ENCODE measurements at regions not wholly inside any gene's neighbourhood (a gene's known extent, or its start where the extent isn't known, plus 50 kb on each side); places are given as distances from the start of the nearest gene placed in this dataset.
"Not testable (repeated sequence)": the region's sequence is repeated elsewhere in the genome, so short reads cannot be mapped to it uniquely, and the experiment has no call there.

GRCh38 chrX:19245711-19246269, 97.9 kb upstream of the PDHA1 start:
- Mint-ChIP-seq H3K36me3 (peaks cover 2% of the 10 kb centered on the region), H3K4me1 (ENCODE audit: low read depth) (no peaks in the 10 kb centered on the region), H3K4me3 (no peak overlapping the region), H3K9me3 (peaks cover 7% of the 10 kb centered on the region), H3K27ac (no peak overlapping the region), H3K27me3 (peaks cover 2% of the 10 kb centered on the region)
- ChIA-PET POLR2A (no interaction called here), CTCF (no interaction called here)
- intact Hi-C loops (cut with micrococcal nuclease), result no loop called here
- no peak for DNase-seq

GRCh38 chrX:19256986-19257385, 86.7 kb upstream of the PDHA1 start:
- Mint-ChIP-seq H3K36me3 (no peaks in the 10 kb centered on the region), H3K4me3 (no peak overlapping the region), H3K27ac (no peak overlapping the region), H3K9me3 (no peaks in the 10 kb centered on the region), H3K27me3 (peaks cover 3% of the 10 kb centered on the region), H3K4me1 (ENCODE audit: low read depth) (no peaks in the 10 kb centered on the region)
- intact Hi-C loops (cut with micrococcal nuclease), result no loop called here
- POLR2A ChIA-PET, result no interaction called here
- DNase-seq, result no peak
- CTCF ChIA-PET, result no interaction called here

- intact Hi-C loops (cut with micrococcal nuclease); H3K27ac Mint-ChIP-seq; DNase-seq; H3K4me3 Mint-ChIP-seq; CTCF ChIA-PET; H3K9me3 Mint-ChIP-seq; POLR2A ChIA-PET; H3K36me3 Mint-ChIP-seq; H3K4me1 Mint-ChIP-seq (ENCODE audit: low read depth); H3K27me3 Mint-ChIP-seq: not testable (repeated sequence)
These were observed 82.7 kb upstream of the PDHA1 start for GRCh38 chrX:19261026-19261425.

- CTCF ChIA-PET, result no interaction called here
- Mint-ChIP-seq H3K9me3 (no peaks in the 10 kb centered on the region), H3K4me1 (ENCODE audit: low read depth) (no peaks in the 10 kb centered on the region), H3K27me3 (peaks cover 1% of the 10 kb centered on the region), H3K4me3 (no peak overlapping the region), H3K27ac (no peak overlapping the region), H3K36me3 (no peaks in the 10 kb centered on the region)
- DNase-seq, result no peak
- intact Hi-C loops (cut with micrococcal nuclease), result no loop called here
- POLR2A ChIA-PET, result no interaction called here
These were observed 73.0 kb upstream of the PDHA1 start for GRCh38 chrX:19270727-19271126.

- no peaks in the 10 kb centered on the region for H3K27me3 Mint-ChIP-seq
- no peak overlapping the region for H3K4me3 Mint-ChIP-seq
- no peaks in the 10 kb centered on the region for H3K36me3 Mint-ChIP-seq
- H3K27ac Mint-ChIP-seq, result no peak overlapping the region
- POLR2A ChIA-PET, result no interaction called here
- H3K9me3 Mint-ChIP-seq, result no peaks in the 10 kb centered on the region
- CTCF ChIA-PET, result no interaction called here
- DNase-seq, result no peak
- no peaks in the 10 kb centered on the region for H3K4me1 Mint-ChIP-seq (ENCODE audit: low read depth)
- intact Hi-C loops (cut with micrococcal nuclease), result no loop called here
These were observed 71.3 kb upstream of the PDHA1 start for GRCh38 chrX:19272452-19272851.

GRCh38 chrX:19280636-19281035, 63.1 kb upstream of the PDHA1 start:
- no peak for DNase-seq
- intact Hi-C loops (cut with micrococcal nuclease), result no loop called here
- H3K27me3 Mint-ChIP-seq, result peaks cover 2% of the 10 kb centered on the region
- H3K36me3 Mint-ChIP-seq, result no peaks in the 10 kb centered on the region
- H3K4me1 Mint-ChIP-seq (ENCODE audit: low read depth), result no peaks in the 10 kb centered on the region
- POLR2A ChIA-PET, result no interaction called here
- H3K27ac Mint-ChIP-seq, result no peak overlapping the region
- no peaks in the 10 kb centered on the region for H3K9me3 Mint-ChIP-seq
- no peak overlapping the region for H3K4me3 Mint-ChIP-seq
- CTCF ChIA-PET, result no interaction called here

GRCh38 chrX:19281256-19281655, 62.5 kb upstream of the PDHA1 start:
- Mint-ChIP-seq H3K4me3 (no peak overlapping the region), H3K9me3 (no peaks in the 10 kb centered on the region), H3K27ac (no peak overlapping the region), H3K27me3 (peaks cover 3% of the 10 kb centered on the region), H3K36me3 (no peaks in the 10 kb centered on the region), H3K4me1 (ENCODE audit: low read depth) (no peaks in the 10 kb centered on the region)
- intact Hi-C loops (cut with micrococcal nuclease), result no loop called here
- CTCF ChIA-PET, result no interaction called here
- POLR2A ChIA-PET, result no interaction called here
- no peak for DNase-seq

GRCh38 chrX:19283597-19284339, 60.0 kb upstream of the PDHA1 start:
- CTCF ChIA-PET, result no interaction called here

GRCh38 chrX:19285857-19286256, 57.9 kb upstream of the PDHA1 start:
- Mint-ChIP-seq H3K4me3 (no peak overlapping the region), H3K4me1 (ENCODE audit: low read depth) (no peaks in the 10 kb centered on the region), H3K9me3 (no peaks in the 10 kb centered on the region), H3K36me3 (no peaks in the 10 kb centered on the region), H3K27ac (no peak overlapping the region), H3K27me3 (peaks cover 6% of the 10 kb centered on the region)
- intact Hi-C loops (cut with micrococcal nuclease), result no loop called here
- CTCF ChIA-PET, result no interaction called here
- POLR2A ChIA-PET, result no interaction called here
- DNase-seq, result no peak

More at GRCh38 chrX:19283597-19284339, 60.0 kb upstream of the PDHA1 start:
- POLR2A ChIA-PET, result no interaction called here
- Mint-ChIP-seq H3K9me3 (no peaks in the 10 kb centered on the region), H3K4me3 (no peak overlapping the region), H3K27me3 (peaks cover 6% of the 10 kb centered on the region), H3K27ac (no peak overlapping the region), H3K36me3 (no peaks in the 10 kb centered on the region), H3K4me1 (ENCODE audit: low read depth) (no peaks in the 10 kb centered on the region)
- intact Hi-C loops (cut with micrococcal nuclease), result no loop called here
- DNase-seq, result no peak

GRCh38 chrX:19291086-19291485, 52.6 kb upstream of the PDHA1 start:
- DNase-seq, result no peak
- intact Hi-C loops (cut with micrococcal nuclease), result no loop called here
- Mint-ChIP-seq H3K9me3 (no peaks in the 10 kb centered on the region), H3K4me3 (no peak overlapping the region), H3K4me1 (ENCODE audit: low read depth) (no peaks in the 10 kb centered on the region), H3K36me3 (no peaks in the 10 kb centered on the region), H3K27ac (no peak overlapping the region), H3K27me3 (peaks cover 4% of the 10 kb centered on the region)
- POLR2A ChIA-PET, result no interaction called here
- CTCF ChIA-PET, result no interaction called here

- Mint-ChIP-seq H3K36me3 (no peaks in the 10 kb centered on the region), H3K4me3 (no peak overlapping the region), H3K9me3 (no peaks in the 10 kb centered on the region), H3K27me3 (no peaks in the 10 kb centered on the region), H3K27ac (no peak overlapping the region), H3K4me1 (ENCODE audit: low read depth) (no peaks in the 10 kb centered on the region)
- CTCF ChIA-PET, result no interaction called here
- intact Hi-C loops (cut with micrococcal nuclease), result no loop called here
- POLR2A ChIA-PET, result no interaction called here
- no peak for DNase-seq
These were observed 50.0 kb upstream of the PDHA1 start for GRCh38 chrX:19293606-19294325.
